ENCODE measurements at regions not wholly inside any gene's neighbourhood (a gene's known extent, or its start where the extent isn't known, plus 50 kb on each side); places are given as distances from the start of the nearest gene placed in this dataset.

- no peak for DNase-seq
These were observed 97.3 kb downstream of the HAPSTR1 start for GRCh38 chr16:9188721-9189120.

DNA sequence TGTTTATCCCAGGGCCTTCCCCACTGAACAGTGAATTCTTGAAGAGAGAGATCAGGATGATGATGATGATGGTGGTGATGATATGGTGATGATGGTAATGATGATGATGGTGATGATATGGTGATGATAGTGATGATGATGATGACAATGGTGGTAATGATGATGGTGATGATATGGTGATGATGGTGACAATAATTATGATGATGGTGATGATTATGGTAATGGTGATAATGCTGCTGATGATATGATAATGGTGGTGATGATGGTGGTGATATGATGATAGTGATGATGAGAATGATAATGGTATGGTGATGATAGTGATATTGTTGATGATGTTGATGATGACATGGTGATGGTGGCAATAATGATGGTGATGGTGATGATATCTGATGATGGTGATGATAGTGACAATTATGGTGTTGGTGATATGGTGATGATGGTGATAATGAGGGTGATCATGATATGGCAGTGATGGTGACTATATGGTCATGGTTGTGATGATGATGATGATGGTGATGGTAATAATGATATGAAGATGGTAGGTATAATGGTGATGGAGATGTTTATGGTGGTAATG, 99.9 kb downstream of the HAPSTR1 start:
- no peak for DNase-seq

DNA sequence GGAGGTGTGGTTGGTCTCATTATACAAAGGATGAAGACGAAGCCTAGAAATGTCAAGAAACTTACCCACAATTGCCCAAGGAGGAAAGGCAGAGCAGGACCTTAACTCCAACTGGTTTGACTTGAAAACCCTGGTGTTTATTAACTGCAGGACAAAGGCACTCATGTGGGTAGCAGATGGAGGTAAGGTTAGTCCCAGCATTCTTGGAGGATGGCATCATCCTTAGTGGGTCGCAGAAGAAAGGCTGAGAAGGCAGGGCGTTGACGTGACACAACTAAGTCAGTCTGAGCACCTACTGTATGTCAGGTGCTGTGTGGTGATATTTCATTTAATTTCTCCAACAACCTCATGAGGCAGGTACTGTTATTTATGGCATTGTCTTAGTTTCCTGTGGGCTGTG, 101.3 kb downstream of the HAPSTR1 start:
- no peak for DNase-seq

DNA sequence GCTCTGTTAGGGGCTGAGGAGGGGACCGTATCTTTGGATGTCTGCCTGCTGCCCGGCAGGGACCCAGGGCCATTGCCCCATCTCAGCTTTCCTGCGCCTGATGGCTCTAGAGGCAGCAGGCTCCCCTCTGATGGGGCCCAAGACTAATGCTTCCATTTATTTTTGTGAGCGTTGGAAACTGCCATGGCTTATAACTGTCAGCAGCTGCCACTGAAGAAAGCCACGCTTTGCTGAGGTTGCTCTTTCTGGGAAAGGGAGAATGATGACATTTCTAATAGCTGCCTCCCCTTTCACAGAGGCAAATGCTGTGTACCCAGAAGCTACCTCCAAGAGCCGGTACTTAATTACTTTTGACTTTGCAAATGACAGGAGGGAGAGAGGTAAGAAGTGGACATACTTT, 103.8 kb downstream of the HAPSTR1 start:
- no peak for DNase-seq

GRCh38 chr16:9197957-9198661, 106.7 kb downstream of the HAPSTR1 start:
- no peak for DNase-seq

- no peak for DNase-seq
These were observed 107.9 kb downstream of the HAPSTR1 start for GRCh38 chr16:9199311-9199710.

DNA sequence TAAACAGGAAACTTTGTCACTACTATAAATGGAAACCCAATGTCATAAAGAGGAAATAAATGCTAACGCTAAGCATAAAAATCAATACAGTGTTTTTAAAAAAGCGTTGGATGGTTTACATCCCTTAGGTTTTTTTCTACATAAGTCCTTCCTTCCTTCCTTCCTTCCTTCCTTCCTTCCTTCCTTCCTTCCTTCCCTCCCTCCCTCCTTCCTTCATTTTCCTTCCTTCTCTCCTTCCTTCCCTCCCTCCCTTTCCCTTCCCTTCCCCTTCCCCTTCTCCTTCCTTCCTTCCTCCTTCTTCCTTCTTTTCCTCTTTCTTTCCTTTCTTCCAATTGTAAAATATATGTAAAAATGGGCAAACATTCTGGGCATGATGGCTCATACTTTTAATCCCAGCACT, 108.3 kb downstream of the HAPSTR1 start:
- no peak for DNase-seq

DNA sequence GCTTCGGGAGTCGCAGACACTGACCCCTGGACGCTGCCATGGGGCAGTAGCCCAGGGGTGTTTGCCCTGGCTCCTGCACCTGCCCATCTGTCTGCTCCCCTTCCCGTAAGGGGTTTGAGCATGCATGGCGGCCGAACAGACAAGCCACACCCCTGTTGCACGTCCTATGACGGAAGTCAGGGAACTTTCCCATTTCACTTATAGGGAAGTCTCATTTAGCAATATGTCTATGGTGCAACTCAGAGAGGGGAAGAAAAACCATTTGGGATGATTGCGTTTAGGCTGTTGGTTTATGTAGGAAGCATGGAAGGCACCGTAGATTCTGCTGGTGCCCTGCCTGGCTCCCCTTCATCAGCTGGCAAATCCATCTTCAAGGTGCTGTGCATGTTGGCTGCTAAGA, 112.5 kb downstream of the HAPSTR1 start:
- no peak for DNase-seq

DNA sequence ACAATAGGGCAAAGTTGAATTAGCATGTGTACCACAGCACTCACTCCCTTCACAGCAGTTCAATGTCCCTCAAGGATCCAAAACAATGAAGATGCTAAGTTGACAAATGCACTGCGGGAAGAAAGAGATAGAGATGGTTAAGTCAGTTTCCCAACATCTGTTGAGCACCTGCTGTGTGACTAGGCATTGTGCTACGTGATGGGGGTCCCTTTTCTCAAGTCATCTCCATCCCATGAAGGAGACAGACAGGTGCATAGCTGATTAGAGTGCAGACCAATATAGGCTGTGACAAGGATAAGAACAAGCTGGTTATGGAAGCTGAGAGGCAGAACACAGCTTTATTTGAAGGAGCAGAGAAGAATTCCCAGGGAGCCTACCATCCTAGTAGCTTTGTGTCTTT, 114.2 kb downstream of the HAPSTR1 start:
- DNase-seq, result no peak

- DNase-seq, result no peak
These were observed 114.7 kb downstream of the HAPSTR1 start for GRCh38 chr16:9206156-9206555.

DNA sequence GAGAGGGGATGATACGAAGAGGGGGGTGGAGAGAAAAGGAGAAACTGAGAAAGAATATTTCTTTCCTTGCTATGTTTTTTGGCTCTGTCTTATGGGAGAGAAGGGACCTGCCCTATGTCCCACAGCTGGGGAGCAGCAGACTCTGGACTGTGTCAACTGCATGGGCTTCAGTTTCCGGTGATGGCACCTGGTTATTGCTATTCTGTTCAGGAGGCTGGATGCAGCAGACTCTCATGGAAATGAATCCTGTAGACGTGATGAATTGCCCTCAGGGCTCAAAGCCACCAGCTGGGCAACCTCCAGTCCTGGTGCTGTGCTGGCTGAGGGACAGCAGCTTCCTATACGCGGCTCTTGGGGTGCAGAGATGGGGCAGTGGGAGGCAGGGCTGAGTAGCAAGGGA, 121.2 kb downstream of the HAPSTR1 start:
- DNase-seq, result no peak

- no peak for DNase-seq
These were observed 128.4 kb downstream of the HAPSTR1 start for GRCh38 chr16:9219813-9220212.

- DNase-seq, result no peak
These were observed 134.3 kb downstream of the HAPSTR1 start for GRCh38 chr16:9225527-9226316.

DNA sequence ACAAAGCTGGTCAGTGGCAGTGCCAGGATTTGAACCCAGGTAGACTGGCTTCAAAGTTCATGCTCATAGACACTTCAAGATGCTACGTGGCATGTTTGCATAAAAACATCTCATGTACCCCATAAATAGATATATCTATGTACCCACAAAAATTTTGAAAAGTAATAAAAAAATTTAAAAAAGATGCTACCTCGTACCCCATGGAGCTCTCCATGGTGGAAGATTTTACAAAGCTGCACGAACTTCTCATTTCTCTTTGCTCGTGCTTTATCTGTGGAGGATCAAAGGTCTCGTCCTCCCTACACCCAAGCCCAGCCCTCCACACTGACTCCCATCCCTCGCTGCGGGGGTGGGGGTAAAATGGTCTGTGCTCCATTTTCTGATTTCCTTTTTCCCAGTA, 135.5 kb downstream of the HAPSTR1 start:
- DNase-seq, result no peak

GRCh38 chr16:9231039-9231438, 139.6 kb downstream of the HAPSTR1 start:
- no peak for DNase-seq

- DNase-seq, result no peak
These were observed 140.8 kb downstream of the HAPSTR1 start for GRCh38 chr16:9232102-9232770.

DNA sequence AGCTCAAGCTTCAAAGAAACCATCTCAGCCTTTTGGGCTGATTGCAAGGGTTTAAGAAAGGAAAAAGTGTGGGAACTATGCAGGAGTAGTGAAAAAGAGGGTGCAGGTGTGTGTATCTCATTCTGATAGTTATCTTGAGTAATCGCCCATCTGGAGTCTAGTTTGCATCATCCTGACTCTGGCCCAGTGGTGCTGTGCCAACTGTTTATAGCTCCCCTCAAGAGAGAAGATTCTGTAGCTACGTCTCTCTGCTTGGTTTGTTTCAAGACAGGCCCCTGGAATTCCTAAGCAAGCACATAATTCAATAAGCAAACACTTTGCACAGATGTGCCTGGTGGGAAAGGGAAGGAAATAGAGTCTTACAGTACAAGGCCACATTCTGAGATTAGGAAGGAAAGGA, 144.4 kb downstream of the HAPSTR1 start:
- DNase-seq, result no peak

DNA sequence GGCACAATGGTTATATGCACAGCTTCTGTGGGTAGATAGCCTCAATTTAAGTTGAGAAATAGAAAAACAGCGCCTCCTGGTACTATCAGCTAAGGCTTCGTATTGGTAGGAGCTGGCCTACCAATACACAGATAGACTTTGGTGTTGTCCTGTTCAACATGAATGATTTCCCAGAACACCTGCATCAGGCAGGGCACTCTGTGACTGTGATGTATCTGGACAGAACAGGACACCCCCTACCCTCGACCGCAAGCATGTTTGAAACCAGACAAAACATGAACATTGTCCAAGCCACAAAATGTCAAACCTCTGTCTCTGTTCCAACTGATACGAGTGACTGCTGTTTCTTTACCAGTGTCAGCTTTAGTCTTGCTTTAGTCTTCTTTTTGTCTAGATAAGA, 144.9 kb downstream of the HAPSTR1 start:
- DNase-seq, result no peak

- DNase-seq, result no peak
These were observed 146.9 kb downstream of the HAPSTR1 start for GRCh38 chr16:9238346-9238745.

DNA sequence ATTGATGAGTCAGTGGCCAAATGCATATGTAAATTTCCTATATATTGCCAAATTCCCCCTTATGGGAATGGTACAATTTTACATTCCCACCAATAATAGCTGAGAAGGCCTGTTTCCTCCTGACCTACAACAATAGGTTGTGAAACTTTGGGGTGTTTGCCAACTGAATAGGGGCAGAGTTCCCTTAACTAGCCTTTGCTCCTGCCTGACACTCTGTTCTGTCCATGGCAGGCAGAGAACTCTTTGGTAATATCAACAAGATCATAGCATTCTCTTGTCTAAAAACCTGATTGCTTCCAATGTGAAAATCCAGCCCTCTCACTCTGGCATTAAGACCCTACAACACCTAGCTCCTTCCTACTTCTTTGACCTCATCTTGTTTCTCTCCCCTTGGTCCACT, 149.7 kb downstream of the HAPSTR1 start:
- DNase-seq, result no peak

DNA sequence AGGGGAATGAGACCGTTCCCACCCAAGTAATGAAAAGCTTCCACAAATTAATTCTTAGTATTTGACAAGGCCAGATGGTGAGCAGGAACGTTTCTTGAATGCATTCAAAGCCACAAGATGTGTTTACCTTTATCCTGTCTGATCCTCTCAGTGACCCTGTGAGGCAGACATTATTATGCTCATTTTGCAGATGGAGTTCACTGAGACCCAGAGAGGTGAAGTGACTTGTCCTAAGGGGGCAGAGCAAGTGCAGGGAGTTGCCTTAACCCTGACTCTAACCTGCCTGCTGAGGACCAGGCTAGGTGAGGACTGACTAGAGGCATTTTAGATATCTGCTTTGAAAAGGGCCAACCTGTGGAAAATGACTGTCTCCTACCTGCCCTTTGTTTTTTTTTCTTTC, 156.7 kb downstream of the HAPSTR1 start:
- DNase-seq, result no peak

GRCh38 chr16:9249534-9249933, 158.1 kb downstream of the HAPSTR1 start:
- DNase-seq, result no peak

- no peak for DNase-seq
These were observed 159.6 kb downstream of the HAPSTR1 start for GRCh38 chr16:9251026-9251425.

GRCh38 chr16:9254863-9255262, 163.4 kb downstream of the HAPSTR1 start:
- DNase-seq, result no peak

All from NCI-H2081 (cell line).